ENCODE measurements at regions not wholly inside any gene's neighbourhood (a gene's known extent, or its start where the extent isn't known, plus 50 kb on each side); places are given as distances from the start of the nearest gene placed in this dataset.

- no peak overlapping the region for H3K4me3 ChIP-seq (replicated peaks; ENCODE audit: low read depth, low read length)
- no peaks in the 10 kb centered on the region; the same call in 1 of the 2 replicates for H3K27me3 ChIP-seq (replicated peaks; ENCODE audit: control insufficient read depth, insufficient read depth, low read length)
- no peaks in the 10 kb centered on the region for H3K36me3 ChIP-seq (ENCODE audit: control insufficient read depth, insufficient read depth, low read length)
- no peak for TF ChIP-seq CTCF (IDR thresholded peaks at IDR 0.05; ENCODE audit: insufficient read depth, low read length, poor library complexity, severe bottlenecking)
- DNase-seq (ENCODE audit: extremely low read depth, insufficient read length), result no peak
These were observed 238.6 kb downstream of the FOXD2 start for GRCh38 chr1:47676311-47677054.

GRCh38 chr1:47677241-47677940, 239.5 kb downstream of the FOXD2 start:
- DNase-seq (ENCODE audit: extremely low read depth, insufficient read length), result no peak
- H3K27me3 ChIP-seq (replicated peaks; ENCODE audit: control insufficient read depth, insufficient read depth, low read length), result no peaks in the 10 kb centered on the region; the same call in 1 of the 2 replicates
- no peaks in the 10 kb centered on the region for H3K36me3 ChIP-seq (ENCODE audit: control insufficient read depth, insufficient read depth, low read length)
- H3K4me3 ChIP-seq (replicated peaks; ENCODE audit: low read depth, low read length), result no peak overlapping the region
- no peak for TF ChIP-seq CTCF (IDR thresholded peaks at IDR 0.05; ENCODE audit: insufficient read depth, low read length, poor library complexity, severe bottlenecking)

GRCh38 chr1:47678464-47678980, 240.7 kb downstream of the FOXD2 start:
- no peak for DNase-seq (ENCODE audit: extremely low read depth, insufficient read length)
- Histone ChIP-seq H3K36me3 (ENCODE audit: control insufficient read depth, insufficient read depth, low read length) (no peaks in the 10 kb centered on the region), H3K27me3 (replicated peaks; ENCODE audit: control insufficient read depth, insufficient read depth, low read length) (no peaks in the 10 kb centered on the region; the same call in 1 of the 2 replicates), H3K4me3 (replicated peaks; ENCODE audit: low read depth, low read length) (no peak overlapping the region)
- TF ChIP-seq CTCF (IDR thresholded peaks at IDR 0.05; ENCODE audit: insufficient read depth, low read length, poor library complexity, severe bottlenecking), result no peak

- no peak for TF ChIP-seq CTCF (IDR thresholded peaks at IDR 0.05; ENCODE audit: insufficient read depth, low read length, poor library complexity, severe bottlenecking)
- no peaks in the 10 kb centered on the region; the same call in 1 of the 2 replicates for H3K27me3 ChIP-seq (replicated peaks; ENCODE audit: control insufficient read depth, insufficient read depth, low read length)
- no peak for DNase-seq (ENCODE audit: extremely low read depth, insufficient read length)
- H3K36me3 ChIP-seq (ENCODE audit: control insufficient read depth, insufficient read depth, low read length), result no peaks in the 10 kb centered on the region
- H3K4me3 ChIP-seq (replicated peaks; ENCODE audit: low read depth, low read length), result no peak overlapping the region
These were observed 241.5 kb downstream of the FOXD2 start for GRCh38 chr1:47679301-47679791.

- Histone ChIP-seq H3K4me3 (replicated peaks; ENCODE audit: low read depth, low read length) (no peak overlapping the region), H3K36me3 (ENCODE audit: control insufficient read depth, insufficient read depth, low read length) (no peaks in the 10 kb centered on the region), H3K27me3 (replicated peaks; ENCODE audit: control insufficient read depth, insufficient read depth, low read length) (no peaks in the 10 kb centered on the region; the same call in 1 of the 2 replicates)
- DNase-seq (ENCODE audit: extremely low read depth, insufficient read length), result no peak
- no peak for TF ChIP-seq CTCF (IDR thresholded peaks at IDR 0.05; ENCODE audit: insufficient read depth, low read length, poor library complexity, severe bottlenecking)
These were observed 242.0 kb downstream of the FOXD2 start for GRCh38 chr1:47679826-47680225.
